RPMI8226 (cell line): ENCODE measurements at regions not wholly inside any gene's neighbourhood (a gene's known extent, or its start where the extent isn't known, plus 50 kb on each side); places are given as distances from the start of the nearest gene placed in this dataset.

ENCODE experiments used
- DNase-seq: peaks from one replicate; pipeline ENCODE4 v3.0.0-alpha.2; 2015

GRCh38 chr5:4866131-4866659, 273.9 kb upstream of the ADAMTS16 start:
- no peak for DNase-seq

GRCh38 chr5:4866817-4867216, 273.3 kb upstream of the ADAMTS16 start:
- no peak for DNase-seq

GRCh38 chr5:4868140-4868735, 271.9 kb upstream of the ADAMTS16 start:
- DNase-seq = peak; percentile 78

GRCh38 chr5:4873652-4874051, 266.5 kb upstream of the ADAMTS16 start:
- DNase-seq = no peak

- DNase-seq = no peak
Observed at GRCh38 chr5:4874097-4874496, 266.0 kb upstream of the ADAMTS16 start.

- no peak for DNase-seq
Observed at GRCh38 chr5:4875942-4876341, 264.2 kb upstream of the ADAMTS16 start.

- no peak for DNase-seq
Observed at GRCh38 chr5:4876804-4877203, 263.3 kb upstream of the ADAMTS16 start.

- no peak for DNase-seq
Observed at GRCh38 chr5:4877579-4877978, 262.6 kb upstream of the ADAMTS16 start.

- no peak for DNase-seq
Observed at GRCh38 chr5:4879075-4879474, 261.1 kb upstream of the ADAMTS16 start.

- peak; percentile 75 for DNase-seq
Observed at GRCh38 chr5:4879693-4880303, 260.3 kb upstream of the ADAMTS16 start.

GRCh38 chr5:4880304-4880741, 259.8 kb upstream of the ADAMTS16 start:
- DNase-seq = no peak

- no peak for DNase-seq
Observed at GRCh38 chr5:4881366-4882002, 258.6 kb upstream of the ADAMTS16 start.

- no peak for DNase-seq
Observed at GRCh38 chr5:4882186-4882585, 257.9 kb upstream of the ADAMTS16 start.

- DNase-seq = no peak
Observed at GRCh38 chr5:4883360-4883759, 256.8 kb upstream of the ADAMTS16 start.

- DNase-seq = no peak
Observed at GRCh38 chr5:4893063-4893744, 246.9 kb upstream of the ADAMTS16 start.

- no peak for DNase-seq
Observed at GRCh38 chr5:4896328-4896727, 243.8 kb upstream of the ADAMTS16 start.

- DNase-seq = no peak
Observed at GRCh38 chr5:4901305-4901811, 238.8 kb upstream of the ADAMTS16 start.

- DNase-seq = no peak
Observed at GRCh38 chr5:4901924-4902323, 238.2 kb upstream of the ADAMTS16 start.

- no peak for DNase-seq
Observed at GRCh38 chr5:4905674-4906520, 234.2 kb upstream of the ADAMTS16 start.

GRCh38 chr5:4906786-4907185, 233.3 kb upstream of the ADAMTS16 start:
- DNase-seq = no peak

- peak; percentile 34 for DNase-seq
Observed at GRCh38 chr5:4907571-4907970, 232.6 kb upstream of the ADAMTS16 start.

- no peak for DNase-seq
Observed at GRCh38 chr5:4909086-4909485, 231.0 kb upstream of the ADAMTS16 start.
